BJ (cell line): ENCODE measurements at regions not wholly inside any gene's neighbourhood (a gene's known extent, or its start where the extent isn't known, plus 50 kb on each side); places are given as distances from the start of the nearest gene placed in this dataset.

ENCODE experiments used
- CTCF ChIA-PET: fragments of 350-600 bp; formaldehyde crosslinking; extraction: SDS; loops from one replicate; lab custom pipeline; 2021; ENCODE audit warnings: antibody characterized with exemption, inconsistent platforms; lab: Yijun Ruan, JAX
- POLR2A ChIA-PET: fragments of 300-600 bp; sonication (Branson Sonifier 250); formaldehyde crosslinking; extraction: SDS; loops from one replicate; lab custom pipeline; 2021; ENCODE audit warnings: antibody characterized with exemption; lab: Charles Lee
- DNase-seq: peaks from one replicate; pipeline ENCODE4 v3.0.0-alpha.2; 2011; ENCODE audit warnings: low read depth
- H3K27me3 ChIP-seq: 2 replicates; pipeline ENCODE4 v1.6.0; 2011; ENCODE audit warnings: low read length; ENCODE audit not compliant: control insufficient read depth, insufficient read depth
- H3K36me3 ChIP-seq: 2 replicates; pipeline ENCODE4 v1.5.1; 2011; ENCODE audit warnings: low read length; ENCODE audit not compliant: control insufficient read depth, insufficient read depth
- H3K4me3 ChIP-seq: 2 replicates; pipeline ENCODE4 v1.5.1; 2011; ENCODE audit warnings: low read depth, mild to moderate bottlenecking, control low read depth, low read length
- CTCF ChIP-seq: IDR thresholded peaks from 2 replicates; pipeline ENCODE4 v1.5.1; 2011; ENCODE audit warnings: low read depth, mild to moderate bottlenecking, control low read depth, inconsistent platforms, low read length, moderate library complexity; ENCODE audit not compliant: insufficient read depth

DNA sequence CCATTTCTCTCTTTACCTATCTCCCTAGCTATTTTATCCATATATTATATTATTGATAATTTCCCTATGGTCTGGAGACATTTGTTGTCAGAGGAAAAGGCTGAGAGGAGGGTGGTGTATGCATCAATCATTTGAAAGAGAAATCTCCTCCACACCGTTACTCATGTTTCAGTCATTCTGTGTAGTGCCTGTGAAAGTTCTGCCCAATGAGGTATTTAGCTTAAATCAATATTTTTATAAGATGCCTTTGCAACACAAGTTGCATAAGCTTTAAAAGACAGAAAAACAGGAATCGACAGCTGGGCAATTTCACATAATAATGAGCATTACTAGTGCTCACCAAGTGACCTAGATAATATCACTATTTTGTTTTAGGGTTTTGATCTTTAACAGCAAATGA is 363.7 kb upstream of the FSIP2 start:
- Histone ChIP-seq H3K36me3 (no peaks in the 10 kb centered on the region), H3K27me3 (no peaks in the 10 kb centered on the region), H3K4me3 (no peak overlapping the region)
- no peak for TF ChIP-seq CTCF
- CTCF ChIA-PET = no interaction called here
- POLR2A ChIA-PET = no interaction called here
- no peak for DNase-seq

DNA sequence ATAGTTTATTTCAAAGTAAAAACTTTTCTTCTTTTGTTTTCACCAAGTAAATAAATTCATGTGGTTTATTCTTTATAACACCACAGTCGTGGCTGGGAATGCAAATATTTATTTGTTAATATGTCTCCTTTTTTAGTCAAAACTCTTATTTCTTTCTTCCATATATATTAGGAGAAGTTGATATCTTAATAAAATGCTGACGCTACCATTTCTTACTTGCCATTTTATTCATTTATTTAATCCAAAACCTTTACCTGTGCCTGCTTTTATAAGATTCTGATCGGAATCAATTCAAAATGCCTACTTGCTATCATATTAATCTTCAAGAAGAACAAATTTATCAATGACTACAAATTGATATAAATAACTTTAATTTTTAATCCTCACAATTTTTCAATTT is 362.9 kb upstream of the FSIP2 start:
- ChIA-PET POLR2A (no interaction called here), CTCF (no interaction called here)
- Histone ChIP-seq H3K27me3 (no peaks in the 10 kb centered on the region), H3K36me3 (no peaks in the 10 kb centered on the region), H3K4me3 (no peak overlapping the region)
- no peak for TF ChIP-seq CTCF
- DNase-seq = no peak

- H3K36me3 ChIP-seq = no peaks in the 10 kb centered on the region
- ChIA-PET POLR2A (no interaction called here), CTCF (no interaction called here)
- no peak for TF ChIP-seq CTCF
- no peak overlapping the region for H3K4me3 ChIP-seq
- DNase-seq = no peak
- no peaks in the 10 kb centered on the region for H3K27me3 ChIP-seq
Observed at GRCh38 chr2:185381631-185382030, 357.0 kb upstream of the FSIP2 start.

GRCh38 chr2:185384822-185385560 is 353.6 kb upstream of the FSIP2 start:
- no peaks in the 10 kb centered on the region for H3K36me3 ChIP-seq
- no peak for TF ChIP-seq CTCF
- H3K4me3 ChIP-seq = no peak overlapping the region
- POLR2A ChIA-PET = no interaction called here
- no peaks in the 10 kb centered on the region for H3K27me3 ChIP-seq
- CTCF ChIA-PET = no interaction called here
- DNase-seq = no peak

DNA sequence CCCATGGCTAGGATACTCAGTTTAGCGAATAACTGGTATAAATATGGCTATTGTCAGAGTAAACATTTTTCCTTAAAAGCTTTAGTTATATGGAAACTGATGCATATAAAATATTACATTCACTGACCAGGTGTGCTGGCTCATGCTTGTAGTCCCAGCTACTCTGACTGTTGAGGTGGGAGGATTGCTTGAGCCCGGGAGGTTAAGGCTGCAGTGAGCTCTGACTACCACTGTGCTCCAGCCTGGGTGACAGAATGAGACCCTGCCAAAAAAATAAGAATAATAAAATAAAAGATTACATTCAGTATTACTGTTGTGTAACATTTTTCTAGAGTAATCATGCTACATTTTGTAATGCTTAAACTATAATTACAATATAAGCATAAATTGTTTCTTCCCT is 350.4 kb upstream of the FSIP2 start:
- Histone ChIP-seq H3K36me3 (no peaks in the 10 kb centered on the region), H3K4me3 (no peak overlapping the region), H3K27me3 (no peaks in the 10 kb centered on the region)
- no peak for DNase-seq
- TF ChIP-seq CTCF = no peak
- ChIA-PET CTCF (no interaction called here), POLR2A (no interaction called here)
